Right lobe of liver (tissue), 6 donors: ENCODE measurements at regions not wholly inside any gene's neighbourhood (a gene's known extent, or its start where the extent isn't known, plus 50 kb on each side); places are given as distances from the start of the nearest gene placed in this dataset.

ENCODE experiments used
- ATAC-seq, 4 donors: fragments of 200-7000 bp; cut with Tn5 transposase; one replicate each; pipeline ENCODE4 v1.9.1; 2020; ENCODE audit warnings: mild to moderate bottlenecking in 4 of 4, moderate library complexity in 4 of 4
- DNase-seq, 3 donors: peaks; one replicate each; pipeline ENCODE4 v3.0.0-alpha.2; 2020
- H3K27ac ChIP-seq, 3 donors: fragments of 200-600 bp; one replicate each; pipeline ENCODE4 v1.8.0; 2022
- H3K27me3 ChIP-seq, 2 donors: fragments of 200-600 bp; one replicate each; pipeline ENCODE4 v1.8.0; 2022
- H3K36me3 ChIP-seq, 4 donors: fragments of 200-600 bp; sonication (generic) in 1 of 4; one replicate each; pipeline versions ENCODE4 v1.5.1 to v1.8.0; 2017 to 2022; ENCODE audit warnings: control low read depth in 1 of 4
- H3K4me1 ChIP-seq, 4 donors: fragments of 200-600 bp; sonication (generic) in 1 of 4; one replicate each; pipeline versions ENCODE4 v1.5.1 to v1.8.0; 2017 to 2022; ENCODE audit warnings: control low read depth in 1 of 4
- H3K4me3 ChIP-seq, 3 donors: fragments of 200-600 bp; one replicate each; pipeline ENCODE4 v1.8.0; 2022
- H3K9me3 ChIP-seq, 4 donors: fragments of 200-600 bp; sonication (generic) in 1 of 4; one replicate each; pipeline versions ENCODE4 v1.5.1 to v1.8.0; 2017 to 2022; ENCODE audit warnings: control low read depth in 1 of 4
- CTCF ChIP-seq, 4 donors: fragments of 200-600 bp in 3 of 4; fragments of 450-650 bp in 1 of 4; IDR thresholded peaks; one replicate each; pipeline versions ENCODE4 v1.5.1 to v1.8.0; 2016 to 2022; ENCODE audit warnings: antibody characterized with exemption in 4 of 4, mild to moderate bottlenecking in 2 of 4
- POLR2A ChIP-seq: fragments of 450-650 bp; IDR thresholded peaks from one replicate; pipeline ENCODE4 v1.6.1; 2017; ENCODE audit warnings: antibody characterized with exemption, mild to moderate bottlenecking
- WGBS: methylation state at CpG from one replicate; pipeline ENCODE4 v1.1.6; 2018; ENCODE audit warnings: low coverage, low lambda C conversion rate; ENCODE audit not compliant: insufficient coverage; ENCODE audit errors: missing lambda C conversion rate; 5-methylcytosine and 5-hydroxymethylcytosine counted together
- intact Hi-C, 2 donors: fragments of 100-400 bp; cut with DNase I; formaldehyde crosslinking; loops; one replicate each; pipeline versions ENCODE4 v1.11.2 to v1.14.1; 2022
- donor health status: DM: no; HTN: yes; CAD: no.
- donor health status: DM: no; HTN: no; CAD: no.
- donor health status: DM: no; HTN: no; CAD: no.
- donor health status: DM: no; HTN: yes; CAD: no.
- donor health status: DM: no; HTN: yes; CAD: no.

- intact Hi-C loops = no loop called here
- no peaks in the 10 kb centered on the region for H3K9me3 ChIP-seq
- 43% methylated on average over 4 of the region's 4 CpGs for WGBS
- no peak overlapping the region for H3K27ac ChIP-seq
- no peak for TF ChIP-seq POLR2A
- TF ChIP-seq CTCF (IDR thresholded peaks at IDR 0.05) = no peak
- ATAC-seq (no peak), DNase-seq (no peak)
- no peak overlapping the region for H3K4me3 ChIP-seq
- no peaks in the 10 kb centered on the region for H3K27me3 ChIP-seq
- H3K36me3 ChIP-seq = no peaks in the 10 kb centered on the region
- H3K4me1 ChIP-seq = peaks cover 0 to 11% (median 4%) of the 10 kb centered on the region in 4 donors
Observed at GRCh38 chr19:33872445-33873320, 76.0 kb downstream of the KCTD15 start.

GRCh38 chr19:33875071-33875470 is 78.4 kb downstream of the KCTD15 start:
- Histone ChIP-seq H3K27me3 (no peaks in the 10 kb centered on the region), H3K27ac (peak overlapping the region in 1 of 3 donors; percentile 50), H3K4me1 (peaks cover 0 to 20% (median 4%) of the 10 kb centered on the region in 4 donors), H3K9me3 (no peaks in the 10 kb centered on the region), H3K4me3 (no peak overlapping the region), H3K36me3 (no peaks in the 10 kb centered on the region)
- TF ChIP-seq CTCF (IDR thresholded peaks at IDR 0.05) (no peak), POLR2A (no peak)
- intact Hi-C loops = no loop called here
- 80% methylated on average over 8 of the region's 8 CpGs for WGBS
- no peak for ATAC-seq
- DNase-seq = no peak

- Histone ChIP-seq H3K4me3 (no peak overlapping the region), H3K9me3 (no peaks in the 10 kb centered on the region), H3K36me3 (no peaks in the 10 kb centered on the region), H3K27ac (peak overlapping the region in 1 of 3 donors; percentile 50), H3K4me1 (peaks cover 0 to 21% (median 4%) of the 10 kb centered on the region in 4 donors), H3K27me3 (no peaks in the 10 kb centered on the region)
- intact Hi-C loops = no loop called here
- TF ChIP-seq POLR2A (no peak), CTCF (IDR thresholded peaks at IDR 0.05) (no peak)
- WGBS = 61% methylated on average over 2 of the region's 3 CpGs
- peak; percentile 49 to 68 (median 54) for ATAC-seq
- DNase-seq = no peak
Observed at GRCh38 chr19:33876192-33876591, 79.5 kb downstream of the KCTD15 start.

- Histone ChIP-seq H3K27ac (no peak overlapping the region), H3K27me3 (no peaks in the 10 kb centered on the region), H3K4me1 (peaks cover 0 to 21% (median 4%) of the 10 kb centered on the region in 4 donors), H3K9me3 (no peaks in the 10 kb centered on the region), H3K4me3 (no peak overlapping the region), H3K36me3 (no peaks in the 10 kb centered on the region)
- TF ChIP-seq CTCF (IDR thresholded peaks at IDR 0.05) = no peak
- TF ChIP-seq POLR2A = no peak
- WGBS = 59% methylated on average over 8 of the region's 13 CpGs
- intact Hi-C loops = no loop called here
- DNase-seq = no peak
- no peak for ATAC-seq
Observed at GRCh38 chr19:33878030-33878544, 81.4 kb downstream of the KCTD15 start.
